B cell (primary cell): ENCODE measurements at regions not wholly inside any gene's neighbourhood (a gene's known extent, or its start where the extent isn't known, plus 50 kb on each side); places are given as distances from the start of the nearest gene placed in this dataset.

Source experiments
- ATAC-seq: fragments of 200-7000 bp; cut with Tn5 transposase; one replicate; pipeline ENCODE4 v1.10.0; 2021; ENCODE audit warnings: low read depth, mild to moderate bottlenecking, moderate number of reproducible peaks, moderate library complexity
- CTCF ChIA-PET: fragments of 350-600 bp; sonication (Branson Sonifier 250); formaldehyde crosslinking; loops from one replicate; lab custom pipeline; 2021; ENCODE audit warnings: antibody characterized with exemption, inconsistent platforms; lab: Charles Lee
- POLR2A ChIA-PET: fragments of 350-600 bp; sonication (Branson Sonifier 250); formaldehyde crosslinking; loops from one replicate; lab custom pipeline; 2021; ENCODE audit warnings: antibody characterized with exemption; lab: Charles Lee
- DNase-seq: peaks from one replicate; pipeline ENCODE4 v3.0.0; 2013
- H2AFZ ChIP-seq: 2 replicates; pipeline ENCODE4 v1.6.1; 2012; ENCODE audit warnings: mild to moderate bottlenecking, low read depth, low read length; ENCODE audit not compliant: insufficient read depth, poor library complexity, severe bottlenecking
- H3K27ac ChIP-seq, 2 donors: 1 replicate in 1 of 2; 2 replicates in 1 of 2; pipeline ENCODE4 v1.5.1; 2012 to 2013; ENCODE audit warnings: low read length in 2 of 2, mild to moderate bottlenecking in 2 of 2, moderate library complexity in 1 of 2
- H3K27me3 ChIP-seq, 4 experiments: fragments of 200-600 bp in 1 of 4; sonication (generic) in 1 of 4; replicated peaks in 1 of 4; 1 replicate in 2 of 4; 2 replicates in 2 of 4; pipeline versions ENCODE4 v1.6.1 to v1.7.0; 2013 to 2016; ENCODE audit warnings: low read length in 3 of 4, mild to moderate bottlenecking in 2 of 4, mixed read lengths in 1 of 4, moderate library complexity in 1 of 4; ENCODE audit not compliant: insufficient read depth in 4 of 4, control insufficient read depth in 3 of 4; ENCODE audit errors: control extremely low read depth in 1 of 4
- H3K36me3 ChIP-seq, 2 experiments: replicated peaks in 1 of 2; 1 replicate in 1 of 2; 2 replicates in 1 of 2; pipeline versions ENCODE4 v1.6.1 to v1.7.1; 2013; ENCODE audit warnings: low read length in 1 of 2; ENCODE audit not compliant: insufficient read depth in 2 of 2, control insufficient read depth in 1 of 2; ENCODE audit errors: control extremely low read depth in 1 of 2, extremely low read depth in 1 of 2
- H3K4me1 ChIP-seq, 2 donors: fragments of 200-600 bp in 1 of 2; sonication (generic) in 1 of 2; 1 replicate in 1 of 2; 2 replicates in 1 of 2; pipeline versions ENCODE4 v1.5.1 to v1.6.1; 2013 to 2017; ENCODE audit warnings: low read length in 2 of 2; ENCODE audit not compliant: control insufficient read depth in 2 of 2, insufficient read depth in 2 of 2
- H3K4me2 ChIP-seq: replicated peaks from 2 replicates; pipeline ENCODE3; 2012; ENCODE audit warnings: mild to moderate bottlenecking, low read depth, low read length; ENCODE audit not compliant: poor library complexity, severe bottlenecking
- H3K4me3 ChIP-seq, 5 experiments: fragments of 200-600 bp in 1 of 5; sonication (generic) in 1 of 5; 1 replicate in 3 of 5; 2 replicates in 2 of 5; pipeline versions ENCODE4 v1.5.1 to v1.7.0; 2011 to 2016; ENCODE audit warnings: low read length in 4 of 5, mild to moderate bottlenecking in 4 of 5, low read depth in 2 of 5, control low read depth in 1 of 5, moderate library complexity in 1 of 5; ENCODE audit not compliant: insufficient read depth in 1 of 5; ENCODE audit errors: control extremely low read depth in 1 of 5, extremely low read depth in 1 of 5
- H3K79me2 ChIP-seq: fragments of 200-600 bp; sonication (generic); one replicate; pipeline ENCODE4 v1.6.0; 2016; ENCODE audit warnings: low read length; ENCODE audit not compliant: control insufficient read depth, insufficient read depth
- H3K9ac ChIP-seq: fragments of 200-600 bp; sonication (generic); 2 replicates; pipeline ENCODE4 v1.6.1; 2017; ENCODE audit warnings: mild to moderate bottlenecking, low read length, moderate library complexity
- H3K9me3 ChIP-seq, 3 donors: one replicate each; pipeline versions ENCODE4 v1.6.1 to v1.7.1; 2013; ENCODE audit warnings: low read length in 2 of 3; ENCODE audit not compliant: control insufficient read depth in 2 of 3, insufficient read depth in 1 of 3; ENCODE audit errors: control extremely low read depth in 1 of 3
- H4K20me1 ChIP-seq: 2 replicates; pipeline ENCODE4 v1.6.0; 2012; ENCODE audit warnings: mild to moderate bottlenecking, low read length; ENCODE audit not compliant: insufficient read depth, control insufficient read depth, poor library complexity, severe bottlenecking
- H3K27ac Mint-ChIP-seq: one replicate; pipeline ENCODE4 v1.8.0; 2021; ENCODE audit warnings: mixed read lengths
- H3K27me3 Mint-ChIP-seq: one replicate; pipeline ENCODE4 v1.8.0; 2021; ENCODE audit warnings: mixed read lengths
- H3K4me1 Mint-ChIP-seq: one replicate; pipeline ENCODE4 v1.8.0; 2021; ENCODE audit warnings: mixed read lengths
- H3K4me3 Mint-ChIP-seq: one replicate; pipeline ENCODE4 v1.8.0; 2021; ENCODE audit warnings: mixed read lengths
- H3K9me3 Mint-ChIP-seq: one replicate; pipeline ENCODE4 v1.8.0; 2022; ENCODE audit warnings: mixed read lengths; ENCODE audit not compliant: insufficient read depth
- EZH2 ChIP-seq: IDR thresholded peaks from 2 replicates; pipeline ENCODE4 v1.6.1; 2012; ENCODE audit warnings: borderline replicate concordance, low read depth, mild to moderate bottlenecking, moderate library complexity, low read length; ENCODE audit not compliant: insufficient read depth, poor library complexity, severe bottlenecking
- WGBS: methylation state at CpG from one replicate; pipeline ENCODE4 v1.1.5; 2013; ENCODE audit warnings: missing lambda C conversion rate; ENCODE audit not compliant: insufficient coverage; 5-methylcytosine and 5-hydroxymethylcytosine counted together
- intact Hi-C: fragments of 100-400 bp; cut with micrococcal nuclease; formaldehyde crosslinking; loops from one replicate; pipeline ENCODE4 v1.10.0; 2022
- TF ChIP-seq, protein P1 (sequence below): fragments of 200-600 bp; IDR thresholded peaks from one replicate; pipeline ENCODE4 v1.8.0; 2022; ENCODE audit warnings: antibody characterized with exemption, mild to moderate bottlenecking

DNA sequence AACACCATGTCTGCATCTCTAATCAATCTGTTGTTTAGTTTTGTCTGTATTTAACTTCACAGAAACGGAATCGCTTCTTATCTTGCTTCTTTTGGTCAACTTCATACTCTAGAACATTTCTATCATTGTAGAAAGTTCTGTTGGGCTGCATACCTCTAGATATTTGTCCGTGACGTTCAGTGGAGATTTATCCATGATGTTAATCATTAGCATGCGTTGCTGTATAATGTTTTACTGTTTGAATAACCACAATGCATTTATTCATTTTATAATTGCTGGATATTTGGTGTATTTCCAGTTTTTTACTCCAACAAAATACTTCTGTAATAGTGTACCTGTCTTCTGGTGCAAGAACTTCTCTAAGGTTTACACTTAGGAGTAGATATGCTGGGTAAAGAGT is 96.2 kb upstream of the GDNF start:
- Mint-ChIP-seq H3K4me3 (no peak overlapping the region), H3K4me1 (no peaks in the 10 kb centered on the region), H3K9me3 (no peaks in the 10 kb centered on the region), H3K27me3 (peaks cover 6% of the 10 kb centered on the region), H3K27ac (no peak overlapping the region)
- Histone ChIP-seq H3K36me3 (no peaks in the 10 kb centered on the region), H3K9ac (no peak overlapping the region), H3K9me3 (peaks cover 0 to 4% (median 0%) of the 10 kb centered on the region in 3 donors), H3K27ac (no peak overlapping the region), H3K4me3 (no peak overlapping the region), H3K4me2 (no peak overlapping the region), H3K79me2 (no peaks in the 10 kb centered on the region), H4K20me1 (no peaks in the 10 kb centered on the region), H3K4me1 (no peaks in the 10 kb centered on the region), H3K27me3 (no peaks in the 10 kb centered on the region), H2AFZ (no peak overlapping the region)
- intact Hi-C loops: no loop called here
- 100% methylated on average over 2 of the region's 5 CpGs for WGBS
- TF ChIP-seq, protein P1, sequence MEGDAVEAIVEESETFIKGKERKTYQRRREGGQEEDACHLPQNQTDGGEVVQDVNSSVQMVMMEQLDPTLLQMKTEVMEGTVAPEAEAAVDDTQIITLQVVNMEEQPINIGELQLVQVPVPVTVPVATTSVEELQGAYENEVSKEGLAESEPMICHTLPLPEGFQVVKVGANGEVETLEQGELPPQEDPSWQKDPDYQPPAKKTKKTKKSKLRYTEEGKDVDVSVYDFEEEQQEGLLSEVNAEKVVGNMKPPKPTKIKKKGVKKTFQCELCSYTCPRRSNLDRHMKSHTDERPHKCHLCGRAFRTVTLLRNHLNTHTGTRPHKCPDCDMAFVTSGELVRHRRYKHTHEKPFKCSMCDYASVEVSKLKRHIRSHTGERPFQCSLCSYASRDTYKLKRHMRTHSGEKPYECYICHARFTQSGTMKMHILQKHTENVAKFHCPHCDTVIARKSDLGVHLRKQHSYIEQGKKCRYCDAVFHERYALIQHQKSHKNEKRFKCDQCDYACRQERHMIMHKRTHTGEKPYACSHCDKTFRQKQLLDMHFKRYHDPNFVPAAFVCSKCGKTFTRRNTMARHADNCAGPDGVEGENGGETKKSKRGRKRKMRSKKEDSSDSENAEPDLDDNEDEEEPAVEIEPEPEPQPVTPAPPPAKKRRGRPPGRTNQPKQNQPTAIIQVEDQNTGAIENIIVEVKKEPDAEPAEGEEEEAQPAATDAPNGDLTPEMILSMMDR: no peak
- TF ChIP-seq EZH2: no peak
- no peak for ATAC-seq
- ChIA-PET CTCF (no interaction called here), POLR2A (no interaction called here)
- DNase-seq: no peak

DNA sequence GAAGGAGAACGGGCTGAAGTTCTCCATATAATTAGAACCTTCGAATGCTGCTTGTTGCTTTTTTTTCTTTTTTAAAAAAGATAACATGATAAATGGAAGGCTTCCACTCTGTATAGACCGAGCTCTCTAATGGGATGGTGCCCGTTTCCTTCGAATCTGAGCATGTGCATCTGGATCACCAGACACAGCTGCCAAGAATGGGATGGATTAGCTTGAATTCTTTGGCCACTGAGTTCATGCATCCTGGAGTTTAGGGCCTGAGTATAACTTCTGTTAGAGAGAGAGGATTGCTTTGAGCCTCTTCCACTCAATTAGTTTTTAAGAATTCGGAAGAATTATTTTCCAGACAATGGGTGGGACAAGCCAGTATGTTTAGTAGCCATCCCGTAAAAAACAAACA is 93.7 kb upstream of the GDNF start:
- no peak overlapping the region for H3K4me3 ChIP-seq
- 90% methylated on average over 3 of the region's 7 CpGs for WGBS
- POLR2A ChIA-PET: no interaction called here
- no peaks in the 10 kb centered on the region for H4K20me1 ChIP-seq
- Mint-ChIP-seq H3K4me1 (no peaks in the 10 kb centered on the region), H3K27me3 (no peaks in the 10 kb centered on the region), H3K27ac (no peak overlapping the region), H3K9me3 (no peaks in the 10 kb centered on the region), H3K4me3 (no peak overlapping the region)
- no peak overlapping the region for H2AFZ ChIP-seq
- DNase-seq (no peak), ATAC-seq (no peak)
- no peaks in the 10 kb centered on the region for H3K36me3 ChIP-seq
- CTCF ChIA-PET: no interaction called here
- no peak overlapping the region for H3K9ac ChIP-seq
- no peak overlapping the region for H3K27ac ChIP-seq
- H3K79me2 ChIP-seq: no peaks in the 10 kb centered on the region
- H3K9me3 ChIP-seq: peaks cover 0 to 4% (median 0%) of the 10 kb centered on the region in 3 donors
- intact Hi-C loops: no loop called here
- H3K27me3 ChIP-seq: no peaks in the 10 kb centered on the region
- TF ChIP-seq, protein P1: no peak
- TF ChIP-seq EZH2: no peak
- no peaks in the 10 kb centered on the region for H3K4me1 ChIP-seq
- no peak overlapping the region for H3K4me2 ChIP-seq
